Stimulated activated CD4-positive, alpha-beta T cell treated with anti-CD3 and anti-CD28 coated beads, Interleukin-4, amount 100 ng/mL, for 48 hours (primary cell): ENCODE measurements at regions not wholly inside any gene's neighbourhood (a gene's known extent, or its start where the extent isn't known, plus 50 kb on each side); places are given as distances from the start of the nearest gene placed in this dataset.

Experiments
- DNase-seq, 2 donors: peaks; one replicate each; pipeline ENCODE4 v3.0.0-alpha.2; 2020; ENCODE audit warnings: low read depth in 2 of 2

DNA sequence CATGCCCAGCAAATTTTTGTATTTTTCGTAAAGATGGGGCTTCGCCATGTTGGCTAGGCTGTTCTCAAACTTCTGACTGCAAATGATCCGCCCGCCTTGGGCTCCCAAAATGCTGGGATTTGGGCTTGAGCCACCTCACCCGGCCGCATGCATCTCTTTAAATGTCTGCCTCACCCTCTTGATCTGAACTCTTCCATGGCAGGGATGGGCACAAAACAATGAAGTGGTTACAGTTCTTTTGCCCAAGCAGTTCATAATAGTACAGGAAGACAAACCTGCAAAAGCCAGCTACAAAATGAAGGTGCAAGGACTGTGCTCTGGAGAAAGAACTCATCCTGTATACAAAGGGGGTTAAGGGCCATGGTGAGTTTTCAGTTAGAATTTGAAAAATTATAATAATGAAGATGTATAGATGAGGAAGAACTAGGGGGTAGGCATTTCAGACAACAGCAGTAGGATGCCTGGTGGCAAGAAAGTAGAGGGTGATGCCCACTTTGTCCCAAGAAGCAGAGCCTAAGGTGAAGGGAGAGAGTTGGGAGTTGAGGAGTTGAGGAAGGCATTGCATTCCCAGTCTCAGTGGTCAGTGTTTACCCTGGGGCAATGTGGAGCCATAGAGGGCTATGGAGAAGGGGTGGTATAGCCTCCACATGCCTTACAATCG is 160.8 kb upstream of the MYCN start:
- DNase-seq = no peak

DNA sequence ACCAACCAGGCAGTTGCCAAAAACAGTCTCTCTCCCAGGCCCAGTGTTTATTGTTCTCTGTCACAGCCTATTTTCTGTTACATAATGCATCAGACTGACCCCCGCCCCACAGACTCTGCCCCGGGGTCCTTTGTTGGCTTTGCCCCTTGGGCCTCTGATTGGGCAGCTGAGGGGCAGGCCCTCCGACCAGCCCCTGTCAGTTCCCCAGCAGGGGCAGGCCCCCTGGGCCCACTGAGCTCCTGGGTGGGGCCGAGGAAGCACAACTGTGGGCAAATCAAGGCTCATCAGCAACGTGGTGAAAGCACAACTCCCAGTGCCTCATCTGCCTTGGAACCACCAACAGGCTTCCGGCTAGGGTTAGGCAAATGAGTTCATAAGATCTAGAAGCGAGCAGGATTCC is 160.1 kb upstream of the MYCN start:
- DNase-seq = no peak

DNA sequence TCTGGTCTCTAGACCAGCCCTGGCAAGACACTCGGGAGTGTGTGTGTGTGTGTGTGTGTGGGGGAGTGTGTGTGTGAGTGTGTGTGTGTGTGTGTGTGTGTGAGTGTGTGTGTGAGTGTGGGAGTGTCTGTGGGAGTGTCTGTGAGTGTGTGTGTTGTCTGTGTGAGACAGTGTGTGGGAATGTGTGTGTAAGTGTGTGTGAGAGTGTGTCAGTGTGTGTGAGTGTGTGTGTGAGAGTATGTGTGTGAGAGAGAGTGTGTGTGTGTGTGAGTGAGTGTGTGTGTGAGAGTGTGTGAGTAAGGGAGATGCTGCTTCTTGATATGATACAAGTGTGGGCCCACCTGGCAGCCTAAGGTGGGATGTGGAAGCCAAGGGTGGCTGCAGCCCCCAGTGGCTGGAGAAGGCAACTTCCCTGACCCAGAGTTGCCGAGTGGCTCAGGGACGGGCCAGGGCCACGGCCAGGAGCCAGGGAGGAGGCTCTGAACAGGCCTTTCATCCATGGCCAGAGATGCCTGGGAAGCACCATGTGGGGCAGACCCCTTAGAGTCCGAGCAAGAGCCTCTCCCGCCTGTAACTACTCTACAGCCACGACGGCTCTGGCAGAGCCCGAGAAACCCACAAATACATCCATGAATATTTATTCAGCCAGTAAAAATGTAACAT is 159.3 kb upstream of the MYCN start:
- no peak for DNase-seq

DNA sequence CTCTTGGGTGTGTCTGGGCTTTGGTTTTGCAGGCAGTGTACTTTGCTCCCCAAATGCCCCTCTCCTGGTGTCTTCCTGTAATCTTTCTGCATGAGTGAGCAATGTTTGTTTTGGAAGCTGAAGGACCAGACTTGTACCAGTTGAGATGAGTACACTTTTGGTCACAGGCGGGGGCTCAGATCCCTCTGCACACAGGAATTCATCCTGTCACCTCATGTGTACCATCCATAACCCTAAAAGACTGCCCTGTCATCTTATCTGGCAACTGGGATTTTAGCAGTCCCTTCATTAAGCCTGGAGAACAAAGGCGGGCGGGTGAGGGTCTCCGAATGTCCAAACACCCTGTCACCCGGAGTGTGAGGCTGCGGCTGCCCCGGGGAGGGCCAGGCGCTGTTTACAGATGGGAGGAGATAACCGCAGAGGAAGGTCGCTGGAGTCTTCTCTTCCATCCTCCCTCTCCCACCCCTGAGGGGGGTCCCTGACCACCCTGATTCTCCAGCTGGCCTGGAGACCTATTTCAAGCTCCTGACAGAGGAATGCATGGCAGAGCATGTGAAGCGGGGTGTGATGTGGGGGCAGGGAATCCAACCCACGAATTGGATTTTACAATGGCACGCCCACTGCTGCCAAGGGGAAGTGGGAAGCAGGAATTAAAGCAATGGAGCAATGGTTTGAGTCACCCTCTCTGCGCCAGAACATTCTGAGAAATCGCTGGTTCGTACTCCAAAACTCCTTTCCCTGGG is 158.2 kb upstream of the MYCN start:
- DNase-seq = no peak

DNA sequence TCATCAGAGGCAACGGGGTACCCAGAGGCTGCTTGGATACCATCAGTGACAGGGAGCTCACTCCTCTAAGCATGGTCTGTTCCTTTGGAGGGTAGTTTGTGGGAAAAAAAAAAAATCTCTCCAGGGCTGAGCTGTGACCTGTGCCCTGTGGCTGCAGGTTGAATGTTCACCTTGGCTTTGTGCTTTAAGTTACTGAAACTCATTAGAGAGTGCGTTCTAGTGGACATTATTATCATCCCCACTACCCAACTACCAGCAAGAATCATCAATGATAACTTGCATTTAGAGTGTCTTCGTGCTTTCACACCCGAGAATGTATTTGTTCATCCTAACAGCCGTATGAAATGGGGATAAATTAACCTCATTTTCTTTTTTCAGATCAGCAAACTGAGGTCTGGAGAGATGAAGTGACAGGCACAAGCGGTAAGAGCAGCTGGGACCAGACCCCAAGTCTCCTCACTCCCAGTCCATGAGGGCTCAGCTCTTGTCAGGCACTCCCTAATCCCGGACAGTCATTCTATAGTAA is 157.5 kb upstream of the MYCN start:
- no peak for DNase-seq

DNA sequence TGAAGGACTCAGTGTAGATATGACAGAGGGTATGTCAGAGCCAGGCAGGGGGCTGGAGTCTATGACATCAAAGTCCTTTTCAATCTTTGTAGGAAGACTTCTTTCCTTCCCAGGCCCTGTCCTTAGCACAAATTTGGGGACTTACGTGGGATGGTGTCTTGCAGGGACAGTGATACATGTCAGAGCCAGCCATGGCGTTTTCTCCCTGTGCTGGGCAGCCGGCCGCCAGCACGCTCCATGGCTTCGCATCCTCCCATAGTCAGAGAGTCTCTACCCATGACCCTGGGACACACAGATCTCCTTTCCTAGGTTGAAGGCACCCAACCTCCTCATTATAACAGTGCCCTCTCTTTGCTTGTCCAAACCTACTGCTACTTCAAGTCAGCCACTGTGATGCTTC is 156.9 kb upstream of the MYCN start:
- no peak for DNase-seq

DNA sequence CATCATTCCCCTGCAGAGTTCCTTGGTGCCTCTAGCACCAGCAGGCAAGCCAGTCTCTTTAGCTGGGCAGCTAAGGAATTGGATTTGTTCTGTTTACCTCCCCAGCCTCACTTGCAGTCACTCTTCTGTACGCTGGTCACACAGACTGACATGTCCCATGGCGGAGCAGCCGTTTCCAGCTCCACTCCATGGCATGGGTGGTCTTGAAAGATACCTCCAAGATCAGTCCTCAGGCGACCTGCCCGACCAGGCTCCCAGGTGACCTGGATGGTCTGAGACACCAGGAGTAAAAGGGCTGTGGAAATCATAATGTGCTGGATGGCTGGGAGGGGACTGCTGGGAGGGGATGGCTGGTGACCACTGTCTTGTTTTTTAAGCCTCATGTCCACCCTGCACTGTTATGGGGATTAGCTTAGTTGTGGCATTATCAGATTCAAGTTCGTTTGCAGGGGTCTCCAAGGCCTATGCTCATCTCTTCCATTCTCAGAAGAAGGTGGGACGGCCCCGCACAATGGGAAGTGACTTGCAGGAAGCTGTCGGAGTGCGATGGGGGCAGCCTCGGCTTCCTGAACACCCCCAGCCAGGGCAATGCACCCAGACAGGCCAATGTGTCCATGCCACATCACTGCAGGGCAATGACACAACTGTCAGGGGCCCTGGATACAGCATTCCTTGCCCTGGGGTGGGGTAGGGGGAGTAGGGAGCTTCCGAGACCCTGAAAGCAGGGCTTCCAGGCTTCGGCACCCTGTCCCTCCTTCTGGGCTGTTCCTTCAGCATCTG is 156.1 kb upstream of the MYCN start:
- DNase-seq = no peak

DNA sequence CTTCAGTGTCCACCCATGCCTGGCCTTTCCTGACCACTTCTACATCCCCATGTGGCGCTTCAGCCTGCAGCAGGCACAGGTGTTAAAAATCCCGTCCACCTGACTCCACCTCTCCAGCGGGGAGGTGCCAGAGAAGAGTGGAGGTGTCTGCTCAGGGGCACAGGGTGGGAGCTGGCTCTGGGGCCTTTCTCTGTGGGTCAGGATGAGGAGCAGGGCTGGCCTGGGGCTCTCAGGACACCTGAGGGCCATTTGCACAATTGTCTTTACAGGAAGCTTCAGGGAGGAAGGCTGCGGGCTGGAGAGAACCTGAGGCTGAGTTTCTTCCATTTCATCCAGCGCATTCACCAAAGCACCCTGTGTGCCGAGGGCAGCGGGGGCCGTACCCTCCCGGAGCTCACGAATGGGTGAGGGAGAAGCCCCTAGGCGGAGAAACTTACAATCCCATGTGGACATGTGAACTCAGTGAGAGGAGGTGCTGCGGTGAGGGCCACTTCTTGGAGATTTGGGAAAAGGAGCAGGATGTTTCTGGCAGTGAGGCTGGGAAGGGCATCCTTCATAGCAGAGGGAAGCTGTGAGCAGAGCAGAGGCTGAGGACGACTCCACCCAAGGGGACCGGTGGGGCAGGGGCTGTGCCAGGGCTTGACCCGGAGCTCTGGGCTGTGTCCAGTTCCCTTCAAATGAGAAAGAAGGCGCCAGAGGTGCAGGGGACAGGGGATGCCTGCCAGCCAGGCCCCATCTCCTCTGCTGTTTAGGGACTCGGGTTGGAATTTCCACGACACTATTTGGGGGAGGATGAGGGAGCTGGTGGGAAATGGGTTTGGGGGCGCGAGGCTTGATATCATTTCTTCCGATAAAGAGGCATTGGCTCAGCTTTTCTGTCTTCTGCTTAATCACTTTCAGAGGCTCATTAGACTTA is 155.2 kb upstream of the MYCN start:
- DNase-seq = no peak

DNA sequence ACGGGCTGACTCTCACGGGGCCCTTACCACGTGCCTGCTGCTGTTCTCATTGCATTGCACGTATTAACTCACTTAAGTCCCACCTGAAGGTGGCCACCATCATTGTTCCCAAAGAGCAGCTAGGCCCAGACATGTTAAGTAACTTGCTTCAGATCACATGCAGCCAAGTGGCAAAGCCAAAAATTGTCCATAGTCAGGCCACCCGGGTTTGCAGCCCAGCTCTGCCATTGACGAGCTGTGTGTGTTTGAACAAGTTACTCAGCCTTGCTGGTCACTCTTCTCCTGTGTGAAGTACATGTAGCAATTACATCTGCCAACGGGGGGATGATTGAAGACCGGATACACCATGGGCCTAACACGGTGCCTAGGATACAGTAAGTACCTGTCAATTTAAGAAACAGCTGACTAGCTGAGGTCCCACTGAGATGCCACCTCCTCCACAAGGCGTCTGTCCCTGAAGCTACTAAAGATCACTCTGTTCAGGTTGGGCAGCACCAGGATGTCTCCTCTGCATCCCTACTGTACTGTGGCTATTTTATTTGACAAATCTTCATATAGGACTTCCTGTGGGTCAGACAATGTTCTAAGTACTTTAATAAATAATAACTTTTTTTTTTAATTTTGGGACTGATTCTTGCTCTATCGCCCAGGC is 154.2 kb upstream of the MYCN start:
- no peak for DNase-seq

DNA sequence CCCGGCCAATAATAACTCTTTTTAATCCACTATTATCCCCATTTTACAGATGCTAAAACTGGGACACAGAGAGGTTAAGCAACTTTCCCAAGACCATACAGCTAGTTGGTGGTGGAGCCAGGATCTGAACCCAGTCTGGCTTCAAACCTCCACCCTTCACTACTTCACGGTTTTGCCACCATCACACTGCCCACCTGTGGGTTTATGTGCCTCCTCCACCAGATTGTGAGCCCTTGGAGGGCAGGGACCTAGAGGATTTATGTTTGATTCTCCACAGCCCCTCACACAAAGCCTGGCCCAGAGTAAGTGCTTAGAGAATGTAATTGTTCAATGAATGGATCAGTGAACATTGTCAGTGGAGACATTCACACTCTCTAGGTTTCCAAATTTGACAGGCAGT is 153.4 kb upstream of the MYCN start:
- DNase-seq = no peak

DNA sequence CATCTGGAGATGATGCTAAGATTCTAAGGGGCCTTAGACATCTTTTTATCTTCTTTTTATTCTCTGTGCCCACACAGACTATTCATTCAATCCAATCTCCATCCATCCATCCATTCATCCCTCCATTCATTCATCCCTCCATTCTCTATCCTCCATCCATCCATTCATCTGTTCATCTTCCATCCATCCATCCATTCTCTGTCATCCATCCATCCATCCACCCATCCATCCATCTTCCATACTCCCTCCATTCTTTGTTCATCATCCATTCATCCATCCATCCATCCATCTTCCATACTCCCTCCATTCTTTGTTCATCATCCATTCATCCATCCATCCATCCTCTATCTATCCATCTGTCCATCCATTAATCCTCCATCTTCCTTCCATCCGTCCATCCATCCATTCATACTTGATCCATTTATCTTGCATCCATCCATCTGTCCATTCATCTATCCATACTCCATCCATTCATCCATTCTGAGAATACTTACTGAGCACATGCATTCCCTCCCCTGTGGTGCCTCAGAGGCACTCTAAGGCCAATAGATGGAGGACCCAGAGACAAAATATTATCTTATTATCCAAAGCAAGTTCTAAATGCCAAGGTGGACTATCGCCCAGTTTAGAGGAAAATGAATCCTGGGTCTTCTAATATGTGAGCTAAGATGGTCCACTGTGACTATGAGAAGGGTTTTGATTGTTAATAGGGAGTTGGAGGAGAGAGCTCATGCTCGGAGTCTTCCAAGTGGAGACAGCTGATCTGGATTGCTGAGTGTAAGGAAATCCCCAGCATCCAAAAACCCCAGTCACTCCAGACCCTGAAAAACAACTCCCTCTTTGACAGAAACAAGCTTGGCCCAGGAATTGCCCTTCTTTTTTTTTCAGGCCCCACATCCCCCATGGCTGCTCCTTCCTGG is 152.6 kb upstream of the MYCN start:
- no peak for DNase-seq

DNA sequence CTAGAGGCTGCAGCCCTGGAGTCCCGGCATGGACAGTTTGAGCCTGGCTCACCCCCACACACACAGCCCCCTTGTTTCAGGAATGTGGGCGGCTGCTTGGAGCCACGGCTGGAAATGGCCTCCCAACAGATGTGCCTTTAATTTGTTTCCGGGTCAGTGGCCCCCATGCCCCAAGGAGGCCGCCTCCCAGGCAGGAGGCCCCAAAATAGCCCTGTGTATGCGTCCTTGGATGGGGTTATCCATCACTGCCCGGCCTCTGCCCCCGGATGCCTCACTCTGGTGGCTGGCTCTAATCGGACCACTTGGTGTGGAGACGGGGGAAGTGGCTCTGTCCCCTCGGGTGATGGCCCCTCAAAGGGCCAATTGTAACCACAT is 151.9 kb upstream of the MYCN start:
- DNase-seq = no peak

DNA sequence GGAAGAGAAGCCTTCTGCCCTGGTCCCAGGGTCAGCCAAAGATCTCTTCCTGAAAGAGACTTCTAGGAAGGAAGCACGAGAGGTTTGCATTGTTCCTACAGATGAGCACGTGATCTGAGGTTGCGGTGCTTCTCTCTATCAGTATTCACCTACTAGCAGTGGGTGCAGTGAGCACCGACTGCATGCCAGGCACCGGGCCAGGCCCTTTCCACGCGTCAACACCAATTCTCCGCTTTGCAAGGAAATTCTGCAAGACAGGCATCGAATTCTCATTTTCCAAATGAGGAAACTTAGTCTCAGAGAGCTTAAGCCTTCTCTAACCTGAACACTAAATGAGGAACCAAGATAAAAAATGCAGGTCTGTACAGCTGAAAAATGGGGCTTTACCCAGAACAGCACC is 151.5 kb upstream of the MYCN start:
- DNase-seq = no peak

DNA sequence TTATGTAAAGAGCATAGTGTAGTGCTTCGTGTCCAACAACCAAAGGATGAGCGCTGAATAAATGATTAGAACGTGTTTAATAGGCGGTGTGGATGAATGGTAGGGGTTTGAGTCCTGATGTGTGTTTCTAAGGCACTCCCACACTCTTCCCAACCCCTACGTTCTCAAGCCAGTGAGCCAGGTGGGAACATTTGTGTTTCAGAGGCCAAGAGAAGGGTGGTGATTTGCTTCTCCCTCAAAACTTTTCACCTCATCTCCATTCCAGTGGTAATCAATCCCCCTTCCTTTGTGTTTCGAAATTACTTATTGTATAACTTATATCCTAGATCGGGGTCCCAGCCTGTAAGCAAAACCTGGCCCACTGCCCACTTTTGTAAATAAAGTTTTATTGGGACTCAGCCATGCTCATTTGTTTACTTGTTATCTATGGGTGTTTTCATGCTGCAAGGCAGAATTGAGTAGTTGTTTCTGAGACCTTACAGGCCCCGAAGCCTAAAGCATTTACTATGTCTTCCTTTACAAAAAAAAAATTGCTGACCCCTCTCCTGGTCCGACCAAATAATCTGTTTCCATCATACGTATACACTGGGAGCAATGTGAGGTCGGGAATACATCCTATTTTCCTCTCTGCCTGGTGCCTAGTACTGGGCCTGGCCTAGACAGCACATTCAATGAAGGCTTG is 150.8 kb upstream of the MYCN start:
- DNase-seq = no peak

DNA sequence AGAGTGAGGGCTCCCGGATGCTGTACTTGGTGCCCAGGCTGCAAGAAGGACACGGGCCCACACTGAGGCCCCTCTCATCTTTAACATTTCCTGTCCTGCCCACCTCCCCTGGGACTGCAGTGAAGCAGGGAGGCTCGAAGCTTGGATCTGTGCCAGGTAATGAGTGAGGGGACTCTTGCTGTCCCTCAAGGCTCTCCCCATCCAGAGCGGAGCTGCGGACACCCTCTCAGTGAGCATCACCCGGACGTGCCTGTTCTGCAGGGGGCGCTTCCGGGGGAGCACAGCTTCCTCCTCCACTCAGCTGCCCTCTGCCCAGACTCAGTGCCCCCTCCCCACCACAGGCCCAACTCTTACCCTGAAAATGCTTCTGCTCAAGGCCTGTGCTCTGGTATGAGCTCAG is 150.0 kb upstream of the MYCN start:
- DNase-seq = no peak

DNA sequence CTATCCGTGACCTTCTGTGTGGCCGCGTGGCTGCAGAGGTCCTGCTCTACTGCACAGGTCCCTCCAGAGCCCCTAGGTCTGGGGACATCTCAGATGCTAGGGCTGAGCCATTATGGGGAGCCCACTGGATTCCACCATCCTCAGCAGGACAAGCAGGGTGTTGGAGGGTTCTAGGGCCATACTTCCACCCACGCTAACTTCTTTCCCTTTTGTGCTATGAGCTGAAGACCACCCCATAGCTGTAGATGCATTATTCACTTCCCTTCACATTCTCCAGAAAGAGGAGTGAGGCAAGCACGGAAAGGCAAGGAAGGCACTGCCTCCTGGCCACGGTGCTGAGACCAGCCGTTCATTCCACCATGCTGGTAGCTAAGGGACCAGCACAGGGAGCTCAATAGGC is 149.5 kb upstream of the MYCN start:
- DNase-seq = no peak

DNA sequence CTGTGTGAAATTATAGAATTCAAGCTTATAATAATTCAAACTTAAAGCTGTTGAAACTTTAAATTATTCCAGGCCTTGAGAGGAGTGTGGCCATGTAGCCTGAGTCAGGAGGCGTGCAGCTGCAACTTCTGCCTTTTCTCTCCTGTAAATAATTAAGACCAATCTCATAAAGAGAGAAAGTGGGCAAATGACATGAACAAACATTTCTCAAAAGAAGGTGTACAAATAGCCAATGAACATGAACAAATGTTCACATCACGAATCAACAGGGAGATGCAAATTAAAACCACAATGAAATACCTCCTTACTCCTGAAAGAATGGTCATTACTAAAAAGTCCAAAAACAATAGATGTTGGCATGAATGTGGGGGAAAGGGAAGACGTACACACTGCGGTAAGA is 149.1 kb upstream of the MYCN start:
- no peak for DNase-seq

DNA sequence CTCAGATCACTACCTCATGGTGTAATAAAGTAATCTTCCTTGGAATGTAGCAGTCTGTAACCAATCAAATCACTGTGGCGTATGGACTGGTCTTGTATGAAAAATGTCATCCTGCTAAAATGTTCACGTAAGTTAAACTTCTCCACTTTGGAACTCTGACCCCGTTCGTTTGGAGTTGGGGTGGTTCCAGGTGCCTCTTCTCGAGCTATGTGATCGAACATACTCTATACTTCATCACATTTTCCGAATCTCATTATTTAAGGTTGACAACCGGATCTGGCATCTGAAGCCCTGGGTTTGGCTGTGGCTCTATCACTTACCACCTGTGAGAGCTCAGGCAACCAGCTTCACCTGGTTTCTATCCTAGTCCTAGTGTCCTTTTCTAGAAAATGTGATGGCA is 148.0 kb upstream of the MYCN start:
- DNase-seq = no peak
